SK-N-DZ (cell line): ENCODE measurements at regions not wholly inside any gene's neighbourhood (a gene's known extent, or its start where the extent isn't known, plus 50 kb on each side); places are given as distances from the start of the nearest gene placed in this dataset.
"Not testable (repeated sequence)": the region's sequence is repeated elsewhere in the genome, so short reads cannot be mapped to it uniquely, and the experiment has no call there.

ENCODE experiments used
- DNase-seq: peaks from one replicate; pipeline ENCODE4 v3.0.0-alpha.2; 2015; ENCODE audit warnings: low spot score

GRCh38 chr2:16908656-16909055, 243.0 kb upstream of the CYRIA start:
- DNase-seq = no peak

GRCh38 chr2:16907645-16908282, 242.1 kb upstream of the CYRIA start:
- DNase-seq = no peak

- not testable (repeated sequence) for DNase-seq
Measured at GRCh38 chr2:16905325-16905724, 239.7 kb upstream of the CYRIA start.

- DNase-seq = peak; percentile 4
Measured at GRCh38 chr2:16900405-16901025, 234.9 kb upstream of the CYRIA start.

GRCh38 chr2:16899958-16900357, 234.3 kb upstream of the CYRIA start:
- no peak for DNase-seq

GRCh38 chr2:16890081-16890480, 224.4 kb upstream of the CYRIA start:
- DNase-seq = no peak

GRCh38 chr2:16885027-16885426, 219.4 kb upstream of the CYRIA start:
- DNase-seq = no peak

- DNase-seq = no peak
Measured at GRCh38 chr2:16882706-16883105, 217.1 kb upstream of the CYRIA start.

GRCh38 chr2:16881122-16881521, 215.5 kb upstream of the CYRIA start:
- DNase-seq = no peak

GRCh38 chr2:16871411-16871810, 205.8 kb upstream of the CYRIA start:
- DNase-seq = no peak

- DNase-seq = no peak
Measured at GRCh38 chr2:16870491-16871076, 204.9 kb upstream of the CYRIA start.

- no peak for DNase-seq
Measured at GRCh38 chr2:16869711-16870110, 204.1 kb upstream of the CYRIA start.

- DNase-seq = no peak
Measured at GRCh38 chr2:16862471-16862870, 196.8 kb upstream of the CYRIA start.

- DNase-seq = no peak
Measured at GRCh38 chr2:16861530-16861929, 195.9 kb upstream of the CYRIA start.

- DNase-seq = no peak
Measured at GRCh38 chr2:16861111-16861510, 195.5 kb upstream of the CYRIA start.

- no peak for DNase-seq
Measured at GRCh38 chr2:16860627-16861026, 195.0 kb upstream of the CYRIA start.

GRCh38 chr2:16855183-16855582, 189.5 kb upstream of the CYRIA start:
- DNase-seq = no peak

GRCh38 chr2:16853088-16853487, 187.5 kb upstream of the CYRIA start:
- no peak for DNase-seq

GRCh38 chr2:16852651-16853050, 187.0 kb upstream of the CYRIA start:
- DNase-seq = no peak

GRCh38 chr2:16851126-16851525, 185.5 kb upstream of the CYRIA start:
- DNase-seq = no peak

GRCh38 chr2:16840496-16841172, 175.0 kb upstream of the CYRIA start:
- no peak for DNase-seq

- no peak for DNase-seq
Measured at GRCh38 chr2:16832910-16833309, 167.3 kb upstream of the CYRIA start.

- DNase-seq = no peak
Measured at GRCh38 chr2:16828828-16829160, 163.2 kb upstream of the CYRIA start.
